NOMO-1 treated with DMSO at 0.1 percent for 48 hours (cell line): ENCODE measurements at regions not wholly inside any gene's neighbourhood (a gene's known extent, or its start where the extent isn't known, plus 50 kb on each side); places are given as distances from the start of the nearest gene placed in this dataset.
"Not testable (repeated sequence)": the region's sequence is repeated elsewhere in the genome, so short reads cannot be mapped to it uniquely, and the experiment has no call there.

Source experiments
- DNase-seq: peaks from one replicate; lab custom pipeline; 2025; ENCODE audit not compliant: unreplicated experiment; lab: John Stamatoyannopoulos, UW

DNA sequence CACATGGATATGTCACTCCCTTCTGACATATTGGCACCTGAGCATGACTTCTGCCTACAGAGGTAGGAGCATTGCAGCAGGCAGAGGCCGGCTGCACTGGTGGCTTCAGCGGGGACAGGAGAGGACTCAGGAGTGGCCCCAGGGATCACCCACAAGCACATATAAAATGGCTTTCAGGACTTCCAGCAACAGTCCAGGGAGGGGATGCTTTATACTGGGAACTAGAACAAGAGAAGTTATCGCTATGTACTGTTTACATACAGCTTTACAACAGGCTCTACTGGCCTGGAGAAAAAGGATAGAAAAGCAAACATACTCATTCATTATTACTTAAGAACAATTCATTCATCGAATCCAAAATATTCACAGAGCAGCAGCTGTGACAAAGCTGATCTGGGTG, 337.8 kb downstream of the THBS2 start:
- DNase-seq = no peak

DNA sequence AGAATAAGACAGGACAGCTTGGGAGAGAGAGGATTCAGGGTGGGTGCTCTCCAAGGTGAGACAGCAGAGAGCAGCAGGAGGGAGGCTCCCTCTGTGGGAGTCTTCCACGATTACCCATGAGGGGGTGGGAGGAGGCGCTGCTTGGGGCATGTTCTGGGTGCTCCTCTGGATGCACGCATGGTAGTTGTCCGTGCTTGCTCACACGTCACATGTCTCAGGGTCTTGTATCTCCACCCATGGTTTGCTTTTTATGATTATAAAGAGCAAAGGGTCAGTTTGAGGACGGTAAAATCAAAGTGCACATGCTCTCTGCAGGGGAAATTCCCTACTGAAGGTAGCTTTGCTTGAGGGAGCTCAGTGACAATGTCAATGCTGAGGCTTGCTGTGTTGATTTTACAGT, 338.4 kb downstream of the THBS2 start:
- no peak for DNase-seq

GRCh38 chr6:168913866-168914469, 339.7 kb downstream of the THBS2 start:
- DNase-seq = no peak

DNA sequence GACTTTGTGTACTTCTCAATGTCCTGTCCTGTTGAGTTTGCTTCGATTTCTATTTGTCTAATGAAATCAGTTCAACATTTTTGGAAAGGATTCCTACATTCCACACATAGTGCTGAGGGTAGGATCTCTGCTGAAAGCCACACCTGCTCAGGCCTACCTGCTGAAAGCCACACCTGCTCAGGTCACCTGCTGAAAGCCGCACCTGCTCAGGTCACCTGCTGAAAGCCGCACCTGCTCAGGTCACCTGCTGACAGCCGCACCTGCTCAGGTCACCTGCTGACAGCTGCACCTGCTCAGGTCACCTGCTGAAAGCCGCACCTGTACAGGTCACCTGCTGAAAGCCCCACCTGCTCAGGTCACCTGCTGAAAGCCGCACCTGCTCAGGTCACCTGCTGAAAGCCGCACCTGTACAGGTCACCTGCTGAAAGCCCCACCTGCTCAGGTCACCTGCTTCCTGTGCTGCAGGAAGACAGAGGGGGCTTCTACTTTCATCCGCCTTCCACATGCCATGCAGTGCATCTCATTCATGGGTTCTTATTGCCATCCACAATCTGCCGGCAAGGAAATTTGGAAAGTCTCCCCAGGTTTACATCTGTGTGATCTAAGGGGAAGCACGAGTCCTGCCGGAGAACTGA, 340.3 kb downstream of the THBS2 start:
- DNase-seq = not testable (repeated sequence)

GRCh38 chr6:168909288-168909687, 344.4 kb downstream of the THBS2 start:
- no peak for DNase-seq

GRCh38 chr6:168908887-168909286, 344.8 kb downstream of the THBS2 start:
- no peak for DNase-seq

- DNase-seq = no peak
These were observed 345.5 kb downstream of the THBS2 start for GRCh38 chr6:168908166-168908565.

GRCh38 chr6:168906391-168906790, 347.3 kb downstream of the THBS2 start:
- no peak for DNase-seq

- peak; percentile 11 for DNase-seq
These were observed 348.1 kb downstream of the THBS2 start for GRCh38 chr6:168905451-168906090.

DNA sequence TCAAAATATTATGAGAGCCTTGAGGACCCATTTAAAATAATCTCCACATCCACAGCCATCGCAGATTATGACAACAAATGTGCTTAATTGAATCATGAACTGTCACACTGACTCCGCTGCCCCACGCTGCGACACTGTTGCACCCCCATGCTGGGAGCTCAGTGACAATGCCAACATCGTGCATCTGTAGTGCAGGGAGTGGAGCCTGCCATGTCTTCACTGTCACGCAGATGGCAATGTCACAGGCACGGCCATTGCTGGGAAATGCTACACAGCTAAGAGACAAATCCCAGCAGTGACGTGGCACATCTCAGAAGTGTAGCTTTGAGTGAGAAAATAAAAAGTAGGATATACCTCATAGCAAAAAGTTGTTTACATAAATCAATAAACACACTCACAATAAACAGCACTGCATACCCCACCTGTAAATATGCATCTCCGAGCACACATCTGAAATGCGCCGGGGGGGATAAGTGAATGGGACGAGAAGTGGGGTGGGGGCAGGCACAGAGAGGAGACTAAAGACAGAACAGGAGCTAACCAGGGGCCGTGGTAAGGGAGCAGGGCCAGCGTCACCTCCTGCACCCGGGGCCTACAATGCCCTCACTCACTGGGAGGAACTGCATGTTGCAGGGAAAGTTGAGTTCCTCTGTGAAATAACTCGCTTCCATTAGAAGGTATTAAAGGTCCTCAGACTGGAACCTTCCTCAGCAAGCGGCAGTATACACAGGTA, 349.9 kb downstream of the THBS2 start:
- no peak for DNase-seq

DNA sequence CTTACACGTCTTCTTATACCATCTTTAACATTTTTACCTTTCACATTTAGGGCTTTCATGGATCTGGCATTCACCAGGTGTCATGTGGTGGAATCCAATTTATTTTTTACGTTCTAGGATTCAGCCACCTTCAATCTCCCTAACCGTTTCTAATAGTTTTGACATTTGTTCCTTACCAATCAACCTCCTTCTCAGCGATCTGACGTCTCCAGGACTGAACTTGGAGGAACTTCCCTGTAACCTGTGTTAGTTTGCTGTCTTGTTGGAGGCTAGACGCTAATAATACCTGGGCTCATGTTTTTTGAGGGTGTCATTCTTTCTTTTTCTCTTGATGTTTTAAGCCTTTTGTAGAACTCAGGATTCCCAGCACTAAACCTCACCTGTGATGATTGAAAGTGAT, 351.6 kb downstream of the THBS2 start:
- no peak for DNase-seq

- no peak for DNase-seq
These were observed 352.6 kb downstream of the THBS2 start for GRCh38 chr6:168901076-168901475.

- no peak for DNase-seq
These were observed 357.3 kb downstream of the THBS2 start for GRCh38 chr6:168896321-168896720.

GRCh38 chr6:168895102-168895812, 358.4 kb downstream of the THBS2 start:
- DNase-seq = peak; percentile 79

DNA sequence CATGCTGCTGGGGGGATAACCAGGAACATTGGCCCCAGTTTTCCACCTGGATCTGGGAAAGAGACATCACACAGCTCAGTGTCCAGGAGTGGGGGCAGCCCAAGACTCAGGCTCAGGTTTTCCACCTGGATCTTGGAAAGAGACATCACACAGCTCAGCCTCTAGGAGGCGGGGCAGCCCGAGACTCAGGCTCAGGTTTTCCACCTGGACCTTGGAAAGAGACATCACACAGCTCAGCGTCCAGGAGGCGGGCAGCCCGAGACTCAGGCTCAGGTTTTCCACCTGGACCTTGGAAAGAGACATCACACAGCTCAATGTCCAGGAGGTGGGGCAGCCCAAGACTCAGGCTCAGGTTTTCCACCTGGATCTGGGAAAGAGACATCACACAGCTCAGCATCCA, 361.6 kb downstream of the THBS2 start:
- DNase-seq = no peak

- DNase-seq = no peak
These were observed 362.7 kb downstream of the THBS2 start for GRCh38 chr6:168890981-168891365.

DNA sequence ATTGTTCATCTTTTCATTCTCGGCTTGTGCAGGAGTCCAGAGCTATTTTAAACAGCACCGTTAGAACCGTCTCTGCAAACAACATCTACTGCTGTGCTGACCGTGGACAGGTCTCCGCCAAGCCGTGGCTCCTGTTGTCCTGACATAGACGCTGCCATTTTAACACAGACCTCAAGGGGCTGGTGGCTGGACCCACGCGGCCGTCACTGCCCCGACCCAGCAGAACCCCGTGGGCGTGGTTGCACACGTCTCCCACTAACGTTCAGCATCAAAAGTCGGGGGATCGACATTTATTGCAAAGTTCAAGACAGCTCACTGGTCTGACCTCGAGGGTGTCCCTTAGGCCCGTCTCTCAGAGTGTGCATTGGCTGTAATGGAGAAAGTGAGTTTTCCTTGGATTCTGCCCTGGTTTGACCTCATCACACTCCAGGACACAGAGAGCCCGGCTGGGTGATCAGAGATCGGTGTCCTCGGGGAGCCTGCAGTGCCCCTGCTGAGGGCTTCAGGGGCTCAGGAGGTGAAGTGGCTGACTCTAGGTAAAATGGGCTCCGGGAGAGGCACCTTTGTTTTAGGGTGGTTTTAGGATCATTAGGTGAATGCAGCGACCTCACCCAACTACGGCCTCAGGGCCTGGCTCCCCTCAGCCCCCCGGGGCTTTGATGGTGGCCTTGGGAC, 363.2 kb downstream of the THBS2 start:
- no peak for DNase-seq

DNA sequence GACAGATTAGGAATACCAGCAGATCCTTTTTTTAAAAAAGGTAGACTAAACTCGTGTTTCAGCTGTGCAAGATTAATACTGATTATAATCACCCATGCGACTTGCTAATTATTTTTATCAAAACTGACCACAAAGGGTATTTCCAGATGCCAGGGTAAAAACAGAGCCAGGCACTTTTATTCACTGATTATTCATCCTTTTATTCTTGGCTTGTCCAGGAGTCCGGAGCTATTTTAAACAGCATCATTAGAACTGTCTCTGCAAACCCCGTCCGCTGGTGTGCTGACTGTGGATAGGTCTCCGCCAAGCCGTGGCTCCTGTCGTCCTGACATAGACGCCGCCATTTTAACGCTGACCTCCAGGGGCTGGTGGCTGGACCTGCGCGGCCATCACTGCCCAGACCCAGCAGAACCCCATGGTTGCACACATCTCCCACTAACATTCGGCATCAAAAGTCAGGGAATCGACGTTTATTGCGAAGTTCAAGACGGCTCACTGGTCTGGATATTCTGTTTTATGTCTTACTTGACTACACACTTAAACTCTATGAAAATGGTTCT, 364.8 kb downstream of the THBS2 start:
- no peak for DNase-seq

- no peak for DNase-seq
These were observed 365.5 kb downstream of the THBS2 start for GRCh38 chr6:168888102-168888501.

DNA sequence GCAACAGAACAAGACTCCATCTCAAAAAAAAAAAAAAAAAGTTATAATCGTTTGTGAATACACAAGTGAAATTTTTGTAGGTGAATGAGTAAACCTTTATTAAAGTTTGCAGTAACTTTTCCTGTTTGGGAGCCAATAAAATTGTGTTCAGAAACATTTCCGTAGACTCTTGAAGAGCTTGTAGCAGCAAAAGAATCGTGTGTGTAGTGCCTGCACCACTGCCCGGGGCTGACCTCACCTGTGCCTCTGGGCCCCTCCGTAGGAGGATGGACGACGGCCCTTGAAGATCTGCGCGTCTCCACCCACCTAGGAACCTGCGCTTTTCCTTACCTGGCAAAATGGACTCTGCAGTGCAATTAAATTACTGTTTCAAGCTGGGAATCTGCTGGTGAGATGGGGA, 366.0 kb downstream of the THBS2 start:
- no peak for DNase-seq
